HG03439 (cell line): ENCODE measurements at regions not wholly inside any gene's neighbourhood (a gene's known extent, or its start where the extent isn't known, plus 50 kb on each side); places are given as distances from the start of the nearest gene placed in this dataset.
"Not testable (repeated sequence)": the region's sequence is repeated elsewhere in the genome, so short reads cannot be mapped to it uniquely, and the experiment has no call there.

Source experiments
- ATAC-seq: cut with Tn5 transposase; IDR thresholded peaks from one replicate; pipeline ENCODE4 v1.9.1; 2021; ENCODE audit warnings: mild to moderate bottlenecking, moderate library complexity; ENCODE audit not compliant: unreplicated experiment

DNA sequence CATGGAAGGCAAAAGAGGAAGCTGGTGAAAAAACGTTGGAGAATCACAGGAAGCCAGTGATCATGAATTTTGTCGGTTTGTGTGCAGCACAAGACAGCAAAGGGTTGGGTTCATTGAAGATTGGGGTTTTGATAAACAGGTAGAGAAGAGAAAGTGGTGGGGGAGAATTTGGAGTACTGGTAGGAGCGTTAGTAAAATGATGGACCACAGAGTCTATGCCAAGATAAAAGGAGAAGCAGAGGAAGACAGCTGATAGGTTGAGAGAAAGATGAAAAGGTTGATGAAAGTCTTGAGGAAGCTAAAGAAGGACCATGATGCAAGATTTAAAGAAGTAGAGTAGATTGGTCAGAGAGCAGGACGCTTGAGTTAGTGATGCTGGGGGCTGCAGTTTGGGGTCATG, 156.8 kb upstream of the POU3F1 start:
- ATAC-seq, result no peak

DNA sequence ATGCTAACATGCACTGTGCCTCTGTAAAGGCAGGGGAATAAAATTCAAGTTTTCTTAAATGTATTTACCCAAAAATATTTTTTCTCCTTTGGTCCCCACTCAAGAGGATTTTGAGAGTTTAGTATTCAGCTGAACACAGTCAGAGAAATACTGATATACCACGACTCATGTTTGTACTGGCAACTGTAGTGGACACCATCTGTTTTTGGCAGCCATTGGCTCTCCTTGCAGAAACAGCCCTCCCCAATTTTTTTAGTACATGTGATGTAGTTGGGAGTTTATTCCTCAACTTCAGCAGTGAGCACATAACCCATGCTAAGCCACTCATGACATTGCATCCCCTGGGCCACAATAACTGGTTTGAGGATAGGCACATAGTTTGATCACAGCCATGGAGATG, 154.8 kb upstream of the POU3F1 start:
- ATAC-seq, result no peak

- ATAC-seq, result no peak
Observed at GRCh38 chr1:38198621-38199020, 152.0 kb upstream of the POU3F1 start.

DNA sequence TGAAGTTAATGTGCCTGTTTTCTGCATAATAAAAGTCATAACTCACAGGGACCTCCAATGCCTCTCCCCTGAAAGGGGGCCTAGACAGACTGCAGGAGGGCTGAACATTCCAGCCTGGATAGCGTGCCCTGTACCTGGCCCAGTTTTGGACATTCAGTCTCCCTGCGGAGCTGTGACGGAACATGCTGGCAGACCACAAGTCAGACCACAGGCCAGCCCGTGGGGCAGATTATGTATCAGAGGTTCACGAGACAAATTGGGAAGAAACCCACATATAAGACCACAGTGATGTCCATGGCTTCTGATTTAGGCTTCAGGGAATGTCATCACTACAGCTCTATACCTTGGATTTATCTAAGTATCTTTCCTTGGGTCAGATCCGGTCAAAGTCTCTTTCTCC, 151.5 kb upstream of the POU3F1 start:
- ATAC-seq, result no peak

GRCh38 chr1:38197312-38198061, 150.9 kb upstream of the POU3F1 start:
- ATAC-seq, result no peak

- ATAC-seq, result no peak
Observed at GRCh38 chr1:38194472-38194871, 147.9 kb upstream of the POU3F1 start.

- no peak for ATAC-seq
Observed at GRCh38 chr1:38193040-38193439, 146.4 kb upstream of the POU3F1 start.

GRCh38 chr1:38191461-38191860, 144.9 kb upstream of the POU3F1 start:
- ATAC-seq, result no peak

GRCh38 chr1:38190983-38191382, 144.4 kb upstream of the POU3F1 start:
- no peak for ATAC-seq

GRCh38 chr1:38187552-38187951, 141.0 kb upstream of the POU3F1 start:
- ATAC-seq, result no peak

GRCh38 chr1:38186566-38186965, 140.0 kb upstream of the POU3F1 start:
- ATAC-seq, result no peak

DNA sequence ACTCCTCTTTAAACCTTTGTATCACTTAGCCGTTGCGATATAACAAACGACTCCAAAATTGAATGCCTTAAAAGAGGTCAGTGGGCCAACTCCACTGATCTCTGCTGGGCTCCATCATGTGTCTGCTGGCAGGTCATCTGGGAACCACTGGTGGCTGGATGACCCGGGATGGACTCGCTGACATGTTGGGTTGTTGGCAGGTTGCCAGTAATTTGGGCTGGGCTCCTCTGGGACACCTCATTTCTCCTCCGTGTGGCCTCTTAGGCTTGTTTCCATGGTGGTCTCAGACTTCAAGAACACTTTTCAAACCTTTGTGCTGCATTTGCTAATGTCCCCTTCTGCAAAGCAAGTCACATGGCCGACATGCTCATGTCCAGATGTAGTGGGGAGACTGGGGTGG, 139.3 kb upstream of the POU3F1 start:
- no peak for ATAC-seq

DNA sequence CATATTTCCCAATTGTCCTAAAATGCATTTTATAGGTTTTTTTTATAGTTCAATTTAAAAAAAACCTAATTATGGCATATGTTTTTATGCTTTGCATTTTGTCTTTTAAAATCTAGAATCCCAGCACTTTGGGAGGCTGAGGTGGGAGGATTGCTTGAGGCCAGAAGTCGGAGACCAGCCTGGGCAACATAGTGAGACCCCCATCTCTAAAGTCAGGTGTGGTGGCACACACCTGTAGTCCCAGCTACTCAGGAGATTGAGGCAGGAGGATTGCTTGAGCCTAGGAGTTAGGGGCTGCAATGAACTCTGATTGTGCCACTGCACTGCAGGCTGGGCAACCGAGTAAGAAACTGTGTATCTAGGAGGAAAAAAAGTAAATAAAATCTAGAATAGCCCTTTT, 137.2 kb upstream of the POU3F1 start:
- ATAC-seq, result no peak

- no peak for ATAC-seq
Observed at GRCh38 chr1:38183096-38183495, 136.5 kb upstream of the POU3F1 start.

- not testable (repeated sequence) for ATAC-seq
Observed at GRCh38 chr1:38180388-38180787, 133.8 kb upstream of the POU3F1 start.

DNA sequence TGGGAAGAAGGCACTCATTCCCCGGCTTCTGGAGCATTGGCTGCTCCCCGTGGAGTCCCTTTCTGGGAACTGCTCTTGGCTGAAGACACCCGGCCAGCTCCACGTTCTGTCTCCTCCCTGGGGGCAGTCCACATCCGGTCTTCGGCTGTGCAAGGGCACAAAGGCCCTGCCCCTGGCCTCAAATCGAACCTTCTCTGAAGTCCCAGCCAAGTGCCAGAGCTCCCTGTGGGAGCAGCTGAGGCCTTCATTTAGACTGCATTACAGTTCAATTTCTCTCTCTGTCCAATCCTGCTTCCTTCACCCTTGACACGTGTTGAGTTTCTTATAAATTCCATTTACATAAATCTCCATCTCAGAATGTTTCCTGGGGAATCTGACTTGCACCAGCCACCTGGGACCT, 132.9 kb upstream of the POU3F1 start:
- ATAC-seq, result no peak

GRCh38 chr1:38178216-38178615, 131.6 kb upstream of the POU3F1 start:
- ATAC-seq, result no peak

DNA sequence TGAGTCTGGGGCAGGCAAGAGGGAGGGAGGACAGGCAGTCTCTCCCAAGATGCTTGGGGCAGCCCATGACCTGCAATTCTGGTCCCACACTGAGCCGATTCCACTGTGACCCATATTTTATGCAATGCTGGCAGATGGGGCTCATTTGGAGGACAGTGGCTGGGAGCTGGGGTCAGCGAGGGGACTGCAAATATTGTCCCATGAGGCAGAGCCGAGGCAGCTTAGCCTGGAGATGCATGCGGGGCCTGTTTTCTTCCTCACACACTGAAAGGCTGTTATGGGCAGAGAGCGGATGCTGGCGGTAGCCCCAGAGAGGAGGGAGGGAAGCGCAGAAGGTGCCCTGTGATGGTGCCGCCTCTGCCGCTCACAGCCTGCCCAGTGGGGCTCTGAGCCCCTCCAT, 128.5 kb upstream of the POU3F1 start:
- no peak for ATAC-seq

DNA sequence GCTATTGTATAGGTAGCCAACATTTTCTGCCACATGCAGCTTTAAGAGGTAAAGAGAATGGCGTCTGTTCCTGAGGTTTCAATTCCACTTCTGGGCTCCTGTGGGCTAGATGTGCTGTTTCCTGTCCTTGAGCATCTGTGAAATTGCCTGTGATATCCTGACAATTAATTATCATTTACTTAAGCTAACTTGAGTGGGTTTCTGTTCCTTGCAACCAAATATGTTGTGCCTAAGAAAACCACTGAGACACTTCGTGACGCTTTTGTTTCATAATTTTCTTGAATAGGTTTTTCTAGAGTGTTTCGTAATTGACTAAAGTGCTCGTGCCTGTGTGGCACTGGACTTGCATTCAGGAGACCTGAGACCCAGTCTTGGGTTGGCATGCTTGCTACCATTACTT, 127.3 kb upstream of the POU3F1 start:
- ATAC-seq, result no peak

DNA sequence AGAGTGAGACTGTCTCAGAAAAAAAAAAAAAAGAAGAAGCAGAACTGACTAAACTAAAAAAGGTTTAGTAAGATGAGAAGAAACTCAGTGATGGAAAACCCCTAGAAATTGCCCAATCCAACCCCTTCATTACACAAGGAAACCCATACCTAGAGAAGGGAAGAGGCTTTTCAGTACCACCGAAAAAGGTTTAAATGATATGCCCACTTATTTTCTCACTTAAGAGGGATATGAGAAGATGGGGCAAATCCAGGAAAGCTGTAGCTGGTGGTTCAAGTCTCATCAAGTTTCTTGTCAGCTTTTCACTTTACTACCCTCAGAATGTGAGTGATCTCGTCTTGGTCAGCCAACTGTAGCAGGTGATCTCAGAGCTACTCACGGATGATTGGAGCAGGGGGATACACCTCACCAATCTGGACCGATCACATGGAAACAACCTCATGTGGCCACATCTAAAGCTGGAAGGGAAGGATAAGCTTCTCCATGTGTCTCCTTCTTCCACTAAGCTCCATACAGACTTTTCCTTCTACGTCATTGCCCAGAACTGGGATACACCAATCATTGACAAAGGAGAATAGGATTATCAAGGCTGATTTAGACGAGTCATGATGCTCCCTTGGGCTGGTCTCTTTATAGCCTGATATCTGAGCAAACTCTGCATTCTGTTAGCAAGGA, 126.7 kb upstream of the POU3F1 start:
- no peak for ATAC-seq

DNA sequence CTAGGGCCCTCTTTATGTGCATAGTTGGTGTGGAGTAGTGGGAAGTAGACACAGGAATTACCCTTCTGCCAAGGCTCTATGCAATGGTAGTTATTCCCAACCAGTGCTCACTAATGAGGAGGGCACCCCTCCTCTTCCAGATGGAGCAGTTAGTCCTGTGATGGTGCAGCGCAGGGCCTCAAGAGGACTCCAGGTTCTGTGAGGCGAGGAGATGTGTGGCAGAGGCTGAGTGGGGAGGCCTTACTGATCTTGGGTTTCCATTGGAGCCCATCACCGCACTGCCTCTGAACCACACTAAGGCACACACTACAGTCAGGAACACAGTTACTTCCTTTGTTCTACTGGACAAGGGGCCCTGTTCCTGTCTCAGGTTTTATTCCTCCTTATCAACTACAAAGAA, 122.5 kb upstream of the POU3F1 start:
- no peak for ATAC-seq

DNA sequence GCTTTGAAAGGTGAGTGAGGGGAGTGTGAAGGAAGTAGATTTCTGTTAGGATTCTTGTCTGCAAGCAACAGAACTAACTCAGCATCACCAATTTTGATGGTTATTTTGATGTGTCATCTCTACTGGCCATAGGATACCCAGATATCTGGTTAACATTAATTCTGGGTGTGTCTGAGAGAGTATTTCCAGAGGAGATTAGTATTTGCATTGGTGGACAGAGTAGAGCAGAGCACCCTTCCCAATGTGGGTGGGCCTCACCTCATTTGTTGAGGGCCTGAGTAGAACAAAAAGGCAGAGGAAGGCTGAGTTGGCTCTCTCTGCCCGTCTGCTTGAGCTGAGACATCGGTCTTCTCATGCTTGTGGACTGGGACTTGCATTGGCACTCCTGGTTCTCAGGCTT, 121.8 kb upstream of the POU3F1 start:
- no peak for ATAC-seq

DNA sequence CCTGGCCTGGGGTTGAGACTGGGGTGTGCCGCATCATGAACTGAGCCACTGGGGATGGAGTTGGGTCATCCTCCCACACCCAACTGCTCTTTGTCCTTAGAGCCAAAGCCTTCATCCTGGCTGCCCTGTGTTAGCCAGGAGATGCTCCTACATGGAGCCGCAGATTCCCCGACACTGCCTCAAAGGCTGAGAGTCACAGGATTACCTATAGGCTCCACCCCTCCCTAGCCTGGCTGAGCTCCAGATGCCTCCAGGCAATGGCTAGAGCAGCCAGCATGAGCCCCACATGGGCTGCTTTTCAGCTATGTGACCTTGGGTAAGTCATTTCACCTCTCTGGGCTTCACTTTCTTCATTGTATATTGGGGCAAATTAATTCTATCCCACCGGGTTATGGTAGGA, 119.9 kb upstream of the POU3F1 start:
- ATAC-seq, result no peak
